ENCODE measurements at regions not wholly inside any gene's neighbourhood (a gene's known extent, or its start where the extent isn't known, plus 50 kb on each side); places are given as distances from the start of the nearest gene placed in this dataset.

DNA sequence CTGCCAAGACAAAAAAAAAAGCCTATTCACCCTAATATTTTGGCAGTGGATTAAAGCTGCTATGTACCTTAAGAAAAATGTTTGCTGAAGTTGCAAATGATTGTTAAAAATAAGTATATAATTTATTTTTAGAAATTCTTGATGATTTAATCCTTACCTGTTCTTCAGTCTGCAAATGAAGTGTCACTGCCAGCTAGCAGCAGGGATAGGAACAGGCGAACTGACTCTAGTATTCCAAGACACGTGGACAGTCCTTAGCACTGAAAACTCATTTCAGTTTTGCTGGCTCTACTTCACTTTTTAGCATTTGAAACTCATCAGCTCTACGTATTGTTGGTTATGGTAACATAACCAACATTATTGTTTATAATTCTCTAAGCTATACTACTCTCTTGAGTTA lies 204.4 kb upstream of the ID4 start:
- in situ Hi-C loops (cut with HindIII; ENCODE audit: low pct_unique_long_range_greater_than_20kb, low sequenced_read_pairs), result no loop called here

DNA sequence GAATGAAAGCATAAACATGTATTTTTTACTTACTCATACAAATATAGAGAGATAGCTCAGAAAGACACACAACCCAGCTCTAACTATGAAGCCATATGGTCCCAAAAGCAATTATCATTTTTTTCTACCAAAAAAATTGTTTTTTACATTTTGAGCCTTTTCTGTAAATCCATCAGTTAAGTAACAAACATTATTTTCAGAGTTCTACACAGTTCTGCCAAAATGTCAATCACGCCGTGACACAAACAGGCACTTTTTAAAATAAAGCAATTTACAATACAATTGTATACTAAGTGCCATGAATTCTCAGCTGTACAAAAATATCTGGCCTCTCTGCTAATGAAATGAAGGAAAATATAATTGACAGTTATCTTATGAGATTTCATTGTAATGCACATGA lies 201.4 kb upstream of the ID4 start:
- in situ Hi-C loops (cut with HindIII; ENCODE audit: low pct_unique_long_range_greater_than_20kb, low sequenced_read_pairs), result no loop called here
- no peak for DNase-seq (ENCODE audit: low read depth, low spot score)

More for the DNA sequence above, 204.4 kb upstream of the ID4 start:
- no peak for DNase-seq (ENCODE audit: low read depth, low spot score)

DNA sequence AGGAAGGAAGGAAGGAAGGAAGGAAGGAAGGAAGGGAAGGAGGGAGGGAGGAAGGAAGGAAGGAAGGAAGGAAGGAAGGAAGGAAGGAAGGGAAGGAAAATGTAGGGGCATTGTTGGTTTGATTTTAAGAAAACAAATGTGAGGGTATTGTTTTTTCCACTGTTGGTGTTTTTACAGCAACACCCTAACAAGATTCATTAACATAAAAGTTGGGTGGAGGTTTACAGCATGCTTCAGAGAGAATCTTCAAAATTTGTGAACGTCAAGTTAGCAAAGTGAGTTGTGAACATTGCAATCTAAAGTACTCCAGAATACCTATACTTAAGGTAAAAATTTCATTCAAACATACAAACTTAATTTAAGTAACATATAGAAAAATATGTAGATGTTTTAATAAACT lies 200.2 kb upstream of the ID4 start:
- DNase-seq (ENCODE audit: low read depth, low spot score), result no peak
- in situ Hi-C loops (cut with HindIII; ENCODE audit: low pct_unique_long_range_greater_than_20kb, low sequenced_read_pairs), result no loop called here

DNA sequence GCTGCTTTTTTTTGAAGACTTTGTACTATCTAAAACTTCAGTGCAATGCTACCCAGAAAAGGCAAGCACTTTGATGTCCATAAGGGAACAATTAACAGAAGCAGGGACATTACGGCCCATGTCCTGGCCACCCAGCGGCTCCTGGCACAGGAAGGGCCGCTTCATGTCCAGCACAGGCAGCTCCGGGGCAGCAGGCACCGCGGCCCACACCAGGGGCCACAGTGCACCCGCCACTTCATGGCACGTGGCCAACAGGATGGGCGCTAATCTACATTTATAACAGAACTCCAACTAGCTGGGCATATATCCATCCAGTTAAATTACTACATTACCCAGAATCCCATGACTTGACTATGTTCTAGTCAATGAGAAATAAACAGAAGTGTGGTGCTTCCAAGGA lies 198.2 kb upstream of the ID4 start:
- in situ Hi-C loops (cut with HindIII; ENCODE audit: low pct_unique_long_range_greater_than_20kb, low sequenced_read_pairs), result no loop called here
- DNase-seq (ENCODE audit: low read depth, low spot score), result no peak

DNA sequence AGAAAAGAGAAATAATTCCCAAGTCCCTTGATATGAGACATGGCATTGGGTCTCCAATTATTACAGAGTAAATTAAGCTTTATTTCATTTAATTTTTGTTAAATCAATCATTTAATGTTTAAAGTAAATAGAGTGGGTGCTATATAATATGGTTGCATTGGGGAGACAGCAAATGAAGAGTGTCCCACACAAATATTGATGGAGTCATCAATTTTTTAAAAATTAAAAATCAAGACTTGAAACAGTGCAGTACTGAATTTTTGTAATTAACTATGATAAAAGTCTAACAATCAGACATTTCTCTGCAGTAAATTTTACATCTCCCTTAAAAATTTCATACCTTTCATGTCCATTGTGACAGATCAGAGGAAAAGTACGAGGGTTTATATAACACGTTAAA lies 193.9 kb upstream of the ID4 start:
- DNase-seq (ENCODE audit: low read depth, low spot score), result no peak
- in situ Hi-C loops (cut with HindIII; ENCODE audit: low pct_unique_long_range_greater_than_20kb, low sequenced_read_pairs), result no loop called here

DNA sequence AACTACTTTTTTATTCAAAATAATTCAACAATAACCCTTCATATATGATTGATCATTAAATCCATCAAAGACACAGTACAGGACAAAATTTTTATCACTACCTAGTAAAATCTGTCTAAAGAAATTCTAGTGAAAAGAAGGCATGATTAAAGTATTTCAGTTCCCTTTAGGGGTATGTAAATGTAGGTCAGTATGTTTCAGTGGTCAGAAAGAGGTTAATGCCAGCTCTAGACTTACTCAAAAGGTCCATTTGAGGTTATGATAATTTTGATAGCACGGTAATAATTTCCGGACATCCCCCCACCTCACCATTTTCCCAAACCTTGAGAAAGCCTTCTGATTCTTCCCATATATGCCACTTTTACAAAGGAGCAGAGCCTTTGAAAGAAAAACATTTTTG lies 193.5 kb upstream of the ID4 start:
- in situ Hi-C loops (cut with HindIII; ENCODE audit: low pct_unique_long_range_greater_than_20kb, low sequenced_read_pairs), result no loop called here

DNA sequence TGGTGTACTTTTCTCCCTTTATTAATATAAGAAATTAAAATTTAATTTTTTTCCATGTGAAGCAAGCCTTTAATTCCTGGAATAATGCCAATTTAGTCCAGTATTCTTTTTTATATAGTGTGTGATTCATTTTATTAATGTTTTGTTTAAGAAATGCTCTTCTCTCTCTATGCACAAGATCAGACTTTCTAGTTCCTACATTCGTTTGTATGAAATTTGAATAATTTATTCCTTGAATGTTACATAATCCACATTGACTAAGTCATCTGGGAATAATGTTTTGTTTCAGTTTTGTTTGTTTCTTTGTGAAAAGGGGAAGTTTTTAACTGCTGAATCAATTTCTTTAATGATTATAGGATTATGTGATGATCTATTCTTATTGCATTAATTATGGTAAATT lies 181.4 kb upstream of the ID4 start:
- in situ Hi-C loops (cut with HindIII; ENCODE audit: low pct_unique_long_range_greater_than_20kb, low sequenced_read_pairs), result no loop called here
- peak; percentile 8 for DNase-seq (ENCODE audit: low read depth, low spot score)

More for the DNA sequence above, 193.5 kb upstream of the ID4 start:
- no peak for DNase-seq (ENCODE audit: low read depth, low spot score)

DNA sequence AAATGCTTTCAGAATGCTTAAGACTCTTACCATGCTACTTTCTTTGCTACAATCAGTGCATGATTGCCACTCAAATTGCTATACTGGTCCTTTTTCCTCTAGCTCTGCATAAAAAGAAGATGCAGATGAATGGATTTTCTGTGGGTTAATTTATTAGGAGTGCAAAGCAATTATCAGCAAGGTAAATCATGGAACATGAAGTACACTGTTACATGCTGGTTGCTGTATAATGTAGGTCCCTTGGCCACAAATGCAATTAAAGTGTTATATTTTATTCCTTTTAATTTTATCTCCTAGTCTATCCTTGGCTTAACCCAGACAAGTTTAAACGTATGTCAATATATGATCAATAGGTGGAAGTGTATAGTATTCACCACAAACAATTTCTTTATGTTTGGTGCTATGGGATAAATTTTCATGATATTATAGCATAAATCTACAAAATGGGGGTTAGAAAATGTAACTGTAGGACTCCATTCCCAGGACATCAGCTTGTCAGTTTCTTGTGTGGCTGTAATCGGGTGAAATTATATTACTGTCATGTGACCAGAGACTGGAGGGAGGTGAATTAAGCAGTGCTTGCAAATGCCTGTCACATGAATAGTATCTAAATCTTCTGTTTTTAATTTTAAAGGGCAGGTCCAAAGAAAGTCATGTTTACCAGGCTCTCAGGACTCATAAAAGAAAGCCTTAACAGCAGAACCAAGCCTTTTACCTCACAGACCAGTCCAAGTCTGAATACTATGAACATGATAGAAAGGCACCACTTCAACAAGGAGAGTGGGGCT lies 176.9 kb upstream of the ID4 start:
- DNase-seq (ENCODE audit: low read depth, low spot score), result peak; percentile 4
- in situ Hi-C loops (cut with HindIII; ENCODE audit: low pct_unique_long_range_greater_than_20kb, low sequenced_read_pairs), result no loop called here

DNA sequence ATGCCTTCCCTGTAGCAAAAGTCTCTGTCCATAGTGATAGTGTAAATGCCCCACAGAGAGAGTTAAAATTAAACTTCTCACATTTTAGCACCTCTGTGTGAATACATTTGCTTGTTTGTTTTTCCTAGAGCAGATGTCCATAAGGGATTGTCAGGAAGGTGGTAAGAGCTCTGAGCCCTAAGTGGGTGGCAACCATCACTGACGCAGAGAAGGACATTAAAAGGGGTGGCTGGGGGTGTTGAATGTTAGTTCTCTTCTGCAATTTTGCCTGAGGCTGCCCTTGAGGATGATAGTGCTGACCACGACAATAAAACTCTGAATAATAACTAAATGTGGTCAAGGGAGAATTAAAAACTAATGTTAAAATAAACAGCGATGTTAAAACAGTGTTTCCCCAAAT lies 174.3 kb upstream of the ID4 start:
- no peak for DNase-seq (ENCODE audit: low read depth, low spot score)
- in situ Hi-C loops (cut with HindIII; ENCODE audit: low pct_unique_long_range_greater_than_20kb, low sequenced_read_pairs), result no loop called here

DNA sequence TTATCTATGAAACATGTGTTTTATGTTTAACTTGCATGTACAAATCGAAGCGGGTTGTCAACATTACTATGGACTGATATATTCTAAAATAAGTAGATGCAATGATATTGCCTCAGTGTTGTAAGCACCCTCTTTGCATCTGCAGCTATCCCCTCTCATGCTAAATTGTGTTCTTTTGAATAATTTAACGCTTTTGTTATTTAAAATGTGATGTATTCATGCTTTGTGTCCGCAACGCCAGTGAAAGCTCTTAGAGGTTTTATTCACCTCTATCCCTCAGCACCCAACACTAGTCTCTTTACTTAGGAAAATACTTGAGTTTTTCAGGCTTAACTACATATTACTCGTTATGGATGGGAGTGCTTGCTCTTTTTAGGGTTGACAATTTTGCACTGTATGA lies 173.7 kb upstream of the ID4 start:
- in situ Hi-C loops (cut with HindIII; ENCODE audit: low pct_unique_long_range_greater_than_20kb, low sequenced_read_pairs), result no loop called here

DNA sequence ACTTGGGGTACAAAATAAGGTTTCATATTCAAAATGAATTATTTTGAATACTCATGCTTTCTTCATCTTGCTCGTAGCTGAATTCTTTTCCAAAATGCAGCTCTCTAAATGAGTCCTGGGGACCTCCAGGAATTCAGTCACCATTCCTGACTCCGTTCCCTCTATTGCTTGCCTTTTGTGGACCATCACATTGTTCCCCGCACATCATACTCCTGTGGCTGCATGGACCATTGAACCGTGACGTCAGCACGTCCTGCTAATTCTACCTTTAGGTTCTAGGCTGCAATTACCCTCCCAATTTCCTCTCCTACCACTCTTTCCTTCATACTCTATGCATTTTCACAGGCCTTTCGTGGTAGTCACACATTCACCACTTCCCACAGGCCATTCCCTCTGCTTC lies 173.1 kb upstream of the ID4 start:
- in situ Hi-C loops (cut with HindIII; ENCODE audit: low pct_unique_long_range_greater_than_20kb, low sequenced_read_pairs), result no loop called here

More for the DNA sequence above, 173.7 kb upstream of the ID4 start:
- no peak for DNase-seq (ENCODE audit: low read depth, low spot score)

DNA sequence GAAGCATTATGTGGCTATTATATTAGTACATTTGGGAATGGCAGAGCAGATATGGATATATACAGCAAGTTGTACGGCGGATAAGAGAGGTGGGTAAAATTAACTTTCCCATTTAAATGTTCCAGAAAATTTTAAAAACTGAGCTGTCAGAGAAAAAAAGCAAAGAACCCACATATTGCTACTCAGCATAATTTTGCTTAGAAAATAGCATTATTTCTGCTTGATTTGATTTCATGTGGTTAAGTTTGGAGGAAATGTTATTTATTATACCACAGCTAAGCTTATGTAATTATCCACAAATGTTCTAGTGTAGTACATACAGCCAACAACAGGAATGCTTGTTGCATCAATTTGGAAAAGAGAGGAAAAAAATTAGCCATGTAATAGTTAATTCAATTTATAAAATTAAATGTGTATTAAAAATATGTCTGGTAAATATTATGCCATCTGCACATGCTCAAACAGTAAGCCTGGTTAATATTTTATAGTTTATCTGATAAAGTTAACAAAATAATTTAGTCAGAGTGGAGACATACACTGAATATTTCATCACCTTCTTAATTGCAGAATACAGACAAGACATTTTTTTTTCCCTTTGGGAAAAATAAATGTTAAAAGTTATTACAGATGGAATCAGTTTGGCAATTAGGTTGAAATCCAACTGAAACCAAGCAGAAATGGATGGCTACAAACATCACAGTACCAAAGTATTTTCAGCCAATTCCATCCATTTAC lies 172.1 kb upstream of the ID4 start:
- in situ Hi-C loops (cut with HindIII; ENCODE audit: low pct_unique_long_range_greater_than_20kb, low sequenced_read_pairs), result no loop called here
- no peak for DNase-seq (ENCODE audit: low read depth, low spot score)

More for the DNA sequence above, 173.1 kb upstream of the ID4 start:
- DNase-seq (ENCODE audit: low read depth, low spot score), result no peak

DNA sequence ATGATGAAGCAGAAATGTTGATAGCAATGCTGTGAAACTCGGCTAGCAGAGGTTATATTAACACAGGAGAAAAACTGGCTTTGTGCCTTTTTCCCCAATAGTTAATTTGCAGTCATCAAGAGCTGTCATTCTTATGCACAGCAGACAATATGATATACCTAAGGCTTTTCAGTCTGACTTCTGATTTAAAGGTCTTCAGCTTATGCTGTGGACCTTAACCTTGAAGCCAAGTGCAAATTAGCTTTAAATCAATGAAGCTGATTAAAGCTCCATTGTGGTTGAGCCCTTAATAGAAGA lies 171.6 kb upstream of the ID4 start:
- DNase-seq (ENCODE audit: low read depth, low spot score), result no peak
- in situ Hi-C loops (cut with HindIII; ENCODE audit: low pct_unique_long_range_greater_than_20kb, low sequenced_read_pairs), result no loop called here

DNA sequence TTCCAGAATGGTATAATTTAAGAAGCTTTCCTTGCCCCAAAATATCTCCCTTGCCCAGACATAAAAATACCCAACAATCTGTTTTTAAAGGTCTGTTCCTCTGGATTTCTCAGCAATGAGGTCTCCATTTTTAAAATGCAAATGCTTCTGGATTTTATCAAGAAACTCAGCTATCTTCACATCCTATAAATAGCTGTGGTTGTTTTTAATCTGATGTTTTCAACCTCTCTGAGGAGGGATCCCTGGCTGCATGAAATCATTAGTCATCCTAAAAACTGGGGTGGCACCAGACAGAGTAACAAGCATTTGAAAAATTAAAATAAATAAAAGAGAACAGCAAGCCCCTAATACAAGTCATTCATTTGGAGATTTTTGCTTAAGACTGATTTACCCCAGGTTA lies 168.5 kb upstream of the ID4 start:
- no peak for DNase-seq (ENCODE audit: low read depth, low spot score)
- in situ Hi-C loops (cut with HindIII; ENCODE audit: low pct_unique_long_range_greater_than_20kb, low sequenced_read_pairs), result no loop called here

DNA sequence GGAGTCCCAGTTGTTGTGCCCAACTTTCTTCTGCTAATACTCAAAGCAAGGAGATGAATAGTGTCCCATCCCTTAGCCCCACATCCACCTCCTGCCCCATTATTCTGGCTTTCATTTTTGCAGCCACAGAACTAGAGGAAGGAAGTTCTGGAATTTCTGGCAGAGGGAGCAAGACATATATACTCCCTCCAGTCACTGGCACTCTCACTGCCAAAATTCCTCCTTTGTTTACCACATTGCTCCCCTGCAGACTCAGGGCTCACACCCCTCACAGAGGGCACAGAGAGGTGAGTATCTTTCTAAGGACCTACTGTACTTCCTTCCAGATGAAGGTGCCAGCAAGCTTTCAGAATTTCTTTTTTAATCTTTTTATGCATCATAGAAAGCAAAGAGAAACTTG lies 168.0 kb upstream of the ID4 start:
- in situ Hi-C loops (cut with HindIII; ENCODE audit: low pct_unique_long_range_greater_than_20kb, low sequenced_read_pairs), result no loop called here
- no peak for DNase-seq (ENCODE audit: low read depth, low spot score)

DNA sequence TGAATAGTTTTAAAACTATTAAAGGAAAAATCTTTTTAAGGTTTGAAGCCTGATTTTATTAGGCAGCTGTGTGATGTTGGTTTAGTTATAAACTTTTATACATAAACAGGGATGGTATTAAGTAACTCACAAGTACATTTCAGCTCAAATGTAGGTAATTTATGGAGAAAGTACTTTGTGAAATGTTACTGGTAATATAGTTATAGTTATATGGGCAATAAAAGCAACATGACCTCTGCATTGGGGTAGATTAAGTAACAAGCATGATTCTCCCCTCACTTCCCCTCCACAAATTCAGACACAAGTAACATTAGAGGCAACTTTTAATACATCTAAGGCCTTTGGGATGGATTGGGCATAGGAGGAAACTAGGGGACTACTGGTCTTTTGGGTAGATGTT lies 154.3 kb upstream of the ID4 start:
- no peak for DNase-seq (ENCODE audit: low read depth, low spot score)
- in situ Hi-C loops (cut with HindIII; ENCODE audit: low pct_unique_long_range_greater_than_20kb, low sequenced_read_pairs), result no loop called here

DNA sequence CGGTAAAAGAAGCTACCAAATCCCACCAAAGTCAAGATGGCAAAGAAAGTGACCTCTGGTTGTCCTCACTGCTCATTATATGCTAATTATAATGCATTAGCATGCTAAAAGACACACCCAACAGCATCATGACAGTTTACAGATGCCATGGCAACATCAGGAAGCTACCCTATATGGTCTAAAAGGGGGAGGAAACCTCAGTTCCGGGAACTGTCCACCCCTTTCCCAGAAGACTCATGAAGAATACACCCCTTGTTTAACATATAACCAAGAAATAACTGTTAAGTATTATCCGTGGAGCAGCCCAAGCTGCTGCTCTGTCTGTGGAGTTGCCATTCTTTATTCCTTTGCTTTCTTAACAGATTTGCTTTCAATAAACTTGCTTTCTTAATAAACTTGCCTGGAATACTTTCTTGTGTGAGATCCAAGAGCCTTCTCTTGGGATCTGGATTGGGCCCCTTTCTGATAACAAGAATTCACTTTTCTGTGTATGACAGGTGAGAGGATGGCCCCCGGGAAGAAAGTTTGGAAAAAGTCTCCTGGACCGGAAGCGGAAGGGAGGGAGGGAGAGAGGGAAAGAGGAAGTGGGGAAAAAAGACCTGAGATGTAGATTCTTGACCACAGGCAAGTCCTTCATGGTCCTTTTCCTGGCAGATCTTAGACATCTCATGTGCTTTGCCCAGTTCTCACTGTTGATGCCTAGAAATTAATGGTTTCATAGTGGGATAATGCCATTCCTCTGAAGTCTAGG lies 146.7 kb upstream of the ID4 start:
- peak; percentile 16 for DNase-seq (ENCODE audit: low read depth, low spot score)
- in situ Hi-C loops (cut with HindIII; ENCODE audit: low pct_unique_long_range_greater_than_20kb, low sequenced_read_pairs), result no loop called here

DNA sequence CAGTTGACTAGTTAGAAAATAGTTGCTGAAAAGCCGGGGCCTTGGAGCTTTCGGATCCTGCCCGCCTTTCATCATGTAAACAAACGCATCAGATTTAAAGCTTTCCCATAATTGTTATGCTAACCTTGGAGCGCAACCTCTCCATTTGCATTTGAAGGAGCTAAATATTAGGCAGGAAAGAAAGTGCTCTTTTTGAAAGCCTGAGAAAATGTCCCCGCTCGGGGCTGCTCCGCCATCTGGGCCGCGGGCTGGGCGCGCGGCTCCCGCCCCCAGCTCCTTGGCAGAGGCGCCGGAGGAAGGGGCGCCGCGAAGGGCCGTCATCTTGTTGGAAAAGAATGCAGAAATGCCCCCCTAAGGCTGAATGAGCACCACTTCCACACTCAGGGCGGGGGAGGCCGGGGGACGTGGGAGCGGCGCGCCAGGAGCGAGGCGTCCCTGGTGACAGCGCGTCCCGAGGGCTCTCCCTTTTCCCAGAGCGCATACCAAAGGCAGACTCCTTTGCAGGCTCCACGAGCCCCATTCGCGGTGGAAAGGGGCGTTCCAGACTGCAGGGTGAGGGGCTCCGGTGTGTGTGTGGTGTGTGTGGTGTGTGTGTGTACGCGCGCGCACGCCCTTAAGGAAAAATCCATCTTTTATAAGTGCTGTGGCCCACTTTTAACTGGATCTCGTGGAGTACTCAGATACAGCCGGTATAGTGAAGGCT lies 145.6 kb upstream of the ID4 start:
- in situ Hi-C loops (cut with HindIII; ENCODE audit: low pct_unique_long_range_greater_than_20kb, low sequenced_read_pairs), result no loop called here
- no peak for DNase-seq (ENCODE audit: low read depth, low spot score)

All from SK-MEL-5 (cell line).